Cardiac muscle cell (in vitro differentiated cells and primary cell): ENCODE measurements at regions not wholly inside any gene's neighbourhood (a gene's known extent, or its start where the extent isn't known, plus 50 kb on each side); places are given as distances from the start of the nearest gene placed in this dataset.
A peak's percentile ranks its signal among the peaks of the same experiment; 100 is the strongest.

ENCODE experiments used
- DNase-seq, 2 donors: peaks; one replicate each; pipeline versions ENCODE4 v3.0.0 to v3.0.0-alpha.2; 2010 to 2017; ENCODE audit warnings: low read depth in 1 of 2, low spot score in 1 of 2
- H3K27ac ChIP-seq: fragments of 200-600 bp; sonication (generic); 2 replicates; pipeline ENCODE4 v1.5.1; 2016
- H3K27me3 ChIP-seq: fragments of 200-600 bp; sonication (generic); 2 replicates; pipeline ENCODE4 v1.6.0; 2016; ENCODE audit warnings: control low read depth
- H3K36me3 ChIP-seq: fragments of 200-600 bp; sonication (generic); 2 replicates; pipeline ENCODE4 v1.5.1; 2016; ENCODE audit warnings: control low read depth
- H3K4me1 ChIP-seq: fragments of 200-600 bp; sonication (generic); 2 replicates; pipeline ENCODE4 v1.8.1; 2017; ENCODE audit warnings: low read depth, mild to moderate bottlenecking, mixed run types
- H3K4me3 ChIP-seq: fragments of 200-600 bp; sonication (generic); 2 replicates; pipeline ENCODE4 v1.5.1; 2016; ENCODE audit warnings: mild to moderate bottlenecking
- H3K9me3 ChIP-seq: fragments of 200-600 bp; sonication (generic); 2 replicates; pipeline ENCODE4 v1.5.1; 2017; ENCODE audit warnings: low read depth, mild to moderate bottlenecking, control low read depth
- CTCF ChIP-seq: IDR thresholded peaks from 2 replicates; pipeline ENCODE4 v1.5.1; 2012; ENCODE audit warnings: low read depth, mild to moderate bottlenecking, low read length

- no peaks in the 10 kb centered on the region for H3K36me3 ChIP-seq
- H3K9me3 ChIP-seq: no peaks in the 10 kb centered on the region
- H3K27ac ChIP-seq: no peak overlapping the region
- no peak overlapping the region for H3K4me3 ChIP-seq
- no peak for DNase-seq
- TF ChIP-seq CTCF: no peak
- H3K4me1 ChIP-seq: peaks cover 17% of the 10 kb centered on the region
- H3K27me3 ChIP-seq: no peaks in the 10 kb centered on the region
These were observed 414.7 kb upstream of the PROX1 start for GRCh38 chr1:213572912-213573647.

DNA sequence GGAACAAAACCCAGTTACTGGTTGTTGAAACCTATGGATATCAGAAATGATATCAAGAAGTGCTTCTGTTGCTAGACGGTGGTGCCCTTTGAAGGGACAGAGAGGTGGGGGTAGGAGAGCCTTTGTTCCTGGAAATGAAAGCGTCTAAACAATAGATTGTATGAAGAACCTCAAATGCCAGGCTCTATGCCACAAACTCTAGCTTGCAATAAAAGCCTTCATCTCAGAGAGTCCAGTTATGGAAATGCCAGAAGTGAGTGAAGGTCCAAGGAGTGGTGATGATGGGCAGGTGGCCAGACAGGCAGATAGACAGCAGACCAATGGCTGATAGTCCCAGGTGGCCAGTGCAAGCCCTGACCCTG is 414.1 kb upstream of the PROX1 start:
- TF ChIP-seq CTCF: no peak
- DNase-seq: no peak
- Histone ChIP-seq H3K9me3 (no peaks in the 10 kb centered on the region), H3K27ac (no peak overlapping the region), H3K36me3 (no peaks in the 10 kb centered on the region), H3K27me3 (no peaks in the 10 kb centered on the region), H3K4me1 (peaks cover 17% of the 10 kb centered on the region), H3K4me3 (no peak overlapping the region)

DNA sequence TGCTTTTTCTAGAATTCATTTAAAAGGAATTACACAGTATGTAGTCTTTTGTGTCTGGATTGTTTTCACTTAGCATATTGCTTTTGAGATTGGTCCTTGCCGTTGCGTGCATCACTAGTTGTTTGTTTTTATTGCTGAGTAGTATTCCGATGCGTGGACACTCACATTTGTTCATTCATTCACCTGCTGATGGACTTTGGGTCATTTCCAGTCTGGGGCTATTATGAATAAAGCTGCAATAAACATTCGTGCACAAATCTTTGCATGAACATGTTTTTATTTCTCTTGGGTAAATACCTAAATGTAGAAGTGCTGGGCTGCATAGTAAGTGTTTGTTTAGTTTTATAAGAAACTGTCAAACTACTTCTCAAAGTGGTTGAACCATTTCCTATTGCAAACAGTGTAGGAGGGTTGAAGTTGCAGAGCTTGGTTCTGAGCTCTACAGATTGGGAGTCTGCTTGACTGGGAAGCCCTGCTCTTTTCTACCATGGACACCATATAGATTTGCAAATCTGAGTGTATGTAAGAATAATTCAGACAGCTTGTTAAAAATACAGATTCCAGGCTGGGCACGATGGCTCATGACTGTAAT is 404.7 kb upstream of the PROX1 start:
- no peaks in the 10 kb centered on the region for H3K9me3 ChIP-seq
- H3K4me3 ChIP-seq: no peak overlapping the region
- no peak for TF ChIP-seq CTCF
- H3K27ac ChIP-seq: no peak overlapping the region
- DNase-seq: no peak
- H3K36me3 ChIP-seq: no peaks in the 10 kb centered on the region
- no peaks in the 10 kb centered on the region for H3K27me3 ChIP-seq
- peaks cover 8% of the 10 kb centered on the region for H3K4me1 ChIP-seq

DNA sequence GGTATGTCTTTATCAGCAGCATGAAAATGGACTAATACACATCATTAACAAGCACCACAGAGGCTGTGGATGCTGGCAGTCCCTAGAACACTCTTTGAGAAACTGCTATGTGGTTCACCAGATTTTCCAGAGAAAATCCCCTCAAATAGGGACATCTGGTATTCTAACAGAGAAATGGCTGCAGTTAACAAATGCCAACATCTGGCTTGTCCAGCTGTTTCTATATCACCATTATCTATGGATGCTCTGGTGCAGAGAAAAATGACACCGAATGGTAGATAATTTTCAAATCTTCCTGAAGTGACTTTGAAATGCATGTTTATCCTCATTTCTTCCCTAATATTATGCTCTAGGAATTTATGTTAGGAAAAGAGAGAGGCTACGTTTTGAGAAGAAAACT is 403.5 kb upstream of the PROX1 start:
- H3K9me3 ChIP-seq: no peaks in the 10 kb centered on the region
- no peaks in the 10 kb centered on the region for H3K27me3 ChIP-seq
- H3K4me3 ChIP-seq: no peak overlapping the region
- no peak overlapping the region for H3K27ac ChIP-seq
- peaks cover 8% of the 10 kb centered on the region for H3K4me1 ChIP-seq
- TF ChIP-seq CTCF: no peak
- no peaks in the 10 kb centered on the region for H3K36me3 ChIP-seq
- DNase-seq: no peak

DNA sequence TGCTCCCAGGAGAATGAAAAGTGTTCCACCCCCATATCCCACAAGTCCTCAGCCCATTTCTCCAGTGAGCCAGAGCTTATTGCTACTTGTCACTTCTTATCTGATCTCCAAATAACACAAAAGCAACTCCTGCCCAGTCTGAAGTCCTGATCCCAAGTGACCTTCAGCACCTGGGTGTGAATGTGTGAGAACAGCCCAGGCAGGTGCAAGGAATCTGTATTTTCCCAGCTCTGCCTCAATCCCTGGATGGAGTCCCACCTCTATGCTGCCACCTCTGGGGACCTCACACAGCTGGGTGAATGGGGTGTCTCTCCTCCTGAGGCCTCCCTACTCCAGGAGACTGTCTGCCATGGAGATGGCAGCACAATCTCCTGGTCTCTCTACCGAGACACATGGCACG is 402.4 kb upstream of the PROX1 start:
- H3K27me3 ChIP-seq: no peaks in the 10 kb centered on the region
- peaks cover 8% of the 10 kb centered on the region for H3K4me1 ChIP-seq
- no peak for DNase-seq
- no peak overlapping the region for H3K4me3 ChIP-seq
- H3K9me3 ChIP-seq: no peaks in the 10 kb centered on the region
- TF ChIP-seq CTCF: no peak
- no peaks in the 10 kb centered on the region for H3K36me3 ChIP-seq
- peak overlapping the region; percentile 66 for H3K27ac ChIP-seq
